H1 (cell line): ENCODE measurements at regions not wholly inside any gene's neighbourhood (a gene's known extent, or its start where the extent isn't known, plus 50 kb on each side); places are given as distances from the start of the nearest gene placed in this dataset.

Experiments used
- CREB1 ChIP-seq: IDR thresholded peaks from 2 replicates; pipeline ENCODE4 v1.6.1; 2012; ENCODE audit warnings: inconsistent platforms
- SP4 ChIP-seq: IDR thresholded peaks from 2 replicates; pipeline ENCODE4 v1.6.1; 2012; ENCODE audit warnings: low read length, inconsistent platforms

GRCh38 chr4:137025484-137026059 lies 506.7 kb downstream of the PCDH18 start (continued):
- TF ChIP-seq CREB1 (no peak), SP4 (no peak)
